GM18870 (cell line): ENCODE measurements at regions not wholly inside any gene's neighbourhood (a gene's known extent, or its start where the extent isn't known, plus 50 kb on each side); places are given as distances from the start of the nearest gene placed in this dataset.
"Not testable (repeated sequence)": the region's sequence is repeated elsewhere in the genome, so short reads cannot be mapped to it uniquely, and the experiment has no call there.

Experiments used
- ATAC-seq: cut with Tn5 transposase; IDR thresholded peaks from one replicate; pipeline ENCODE4 v1.9.1; 2021; ENCODE audit warnings: moderate library complexity; ENCODE audit not compliant: unreplicated experiment

DNA sequence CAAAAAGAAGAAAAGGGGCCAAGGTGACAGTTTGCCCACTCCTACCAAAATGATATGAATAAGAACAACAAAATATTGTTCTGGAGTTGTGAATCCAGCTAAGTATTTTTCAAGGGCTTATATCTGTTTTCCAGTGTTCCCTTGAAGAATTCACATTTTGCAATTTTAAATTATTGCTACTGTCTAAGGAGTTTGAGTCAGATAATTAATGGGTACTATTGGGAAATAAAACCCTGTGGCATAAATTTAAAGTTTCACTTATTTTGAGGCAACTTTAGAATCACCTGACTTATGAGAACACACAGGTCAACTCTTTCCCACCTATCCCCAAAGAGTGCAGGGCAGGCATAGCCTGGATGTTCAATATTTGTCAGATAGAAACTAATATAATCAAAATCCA lies 188.0 kb upstream of the GHR start:
- no peak for ATAC-seq

DNA sequence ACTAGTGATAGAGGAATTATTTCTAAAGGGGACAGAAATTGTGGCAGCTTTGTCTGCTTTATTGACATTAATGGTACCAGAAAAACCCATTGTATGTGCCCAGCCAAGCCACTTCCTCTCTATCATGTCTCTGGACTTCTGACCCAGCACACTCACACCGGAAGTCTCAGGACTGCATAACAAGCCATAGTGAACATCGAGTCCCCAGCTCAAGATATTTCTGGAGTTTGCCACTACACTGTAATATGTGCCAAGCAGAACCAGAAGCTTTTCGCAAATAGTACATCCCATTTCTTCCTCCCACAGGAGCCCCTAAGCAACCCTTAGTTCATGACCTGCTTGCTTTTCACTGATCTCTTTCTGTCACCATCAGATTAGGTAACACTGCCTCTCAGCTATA lies 187.4 kb upstream of the GHR start:
- ATAC-seq = no peak

DNA sequence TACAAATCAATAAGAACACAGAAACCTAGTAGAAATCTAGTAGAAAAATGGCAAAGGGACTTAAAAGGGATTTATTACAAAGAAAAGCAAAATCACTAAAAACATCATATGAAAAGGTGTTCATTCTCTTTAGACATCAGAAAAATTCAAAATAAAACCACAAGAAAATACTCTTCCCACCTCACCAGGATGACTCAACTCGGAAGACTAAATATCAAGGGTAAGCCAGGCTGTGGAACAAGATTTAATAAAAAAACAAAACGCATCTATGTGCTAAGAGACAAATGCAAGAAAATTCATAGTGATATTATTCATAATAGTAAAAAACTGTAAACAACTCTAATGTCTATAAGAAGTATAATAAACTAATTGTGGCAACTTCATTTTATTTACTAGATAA lies 181.6 kb upstream of the GHR start:
- ATAC-seq = no peak

DNA sequence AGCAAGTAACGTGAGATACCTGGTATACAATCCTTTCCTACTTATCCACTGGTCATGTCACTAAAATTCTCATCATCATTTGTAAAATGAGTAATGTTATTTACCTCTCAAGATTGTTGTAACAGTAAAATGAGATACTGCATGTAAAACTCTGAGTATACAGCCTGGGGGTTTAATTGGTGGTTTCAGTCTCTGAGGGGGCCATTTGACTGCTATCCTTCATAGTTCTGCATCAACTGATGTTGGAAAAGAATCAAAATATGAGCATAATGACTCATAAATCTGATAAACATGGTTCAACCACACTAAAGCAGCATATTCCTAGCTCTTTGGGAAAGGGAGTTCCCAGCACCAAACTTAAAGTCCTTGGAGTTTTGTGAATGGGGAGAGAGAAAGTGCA lies 181.0 kb upstream of the GHR start:
- ATAC-seq = no peak

DNA sequence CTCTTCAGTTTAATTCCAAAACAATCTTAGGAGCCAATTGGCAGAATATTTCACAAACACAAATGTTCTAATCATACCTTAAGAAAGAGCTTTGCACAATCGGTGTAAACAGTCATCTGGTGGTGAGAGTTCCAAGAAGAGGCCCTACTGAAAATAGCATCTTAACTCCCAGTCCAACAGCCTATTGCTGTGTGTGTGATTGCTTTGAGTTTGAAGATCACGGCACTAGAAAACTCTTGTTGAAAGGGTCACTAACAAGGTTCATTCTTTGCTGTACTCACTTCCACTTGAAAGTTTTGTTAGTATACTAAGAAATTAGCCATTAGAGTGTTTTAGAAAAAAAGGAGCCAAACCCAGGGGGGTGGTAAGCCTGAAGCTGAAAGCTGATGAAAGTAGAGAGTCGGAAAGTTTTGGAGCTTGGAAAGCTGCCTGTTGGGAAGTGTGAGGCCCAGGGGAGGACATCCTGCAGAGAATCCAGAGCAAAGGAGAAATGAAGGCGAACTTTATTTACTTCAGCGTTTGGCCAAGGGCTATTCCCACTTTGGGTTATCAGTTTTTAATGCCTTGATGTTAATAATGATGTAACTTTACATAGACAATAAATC lies 180.3 kb upstream of the GHR start:
- no peak for ATAC-seq

DNA sequence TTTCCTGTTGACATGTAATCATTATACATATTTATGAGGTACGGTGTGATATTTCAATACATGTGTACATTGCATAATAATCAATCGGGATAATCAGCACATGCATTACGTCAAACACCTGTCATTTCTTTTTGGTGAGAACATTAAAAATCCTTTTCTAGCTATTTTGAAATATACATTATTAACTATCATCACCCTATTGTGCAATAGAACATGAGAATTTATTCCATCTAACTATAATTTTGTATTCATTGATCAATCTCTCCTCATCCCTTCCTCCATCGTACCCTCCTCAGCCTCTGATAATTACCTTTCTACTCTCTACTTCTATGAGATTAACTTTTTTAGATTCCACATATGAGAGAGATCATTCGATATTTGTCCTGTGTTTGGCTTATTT lies 170.9 kb upstream of the GHR start:
- ATAC-seq = no peak

DNA sequence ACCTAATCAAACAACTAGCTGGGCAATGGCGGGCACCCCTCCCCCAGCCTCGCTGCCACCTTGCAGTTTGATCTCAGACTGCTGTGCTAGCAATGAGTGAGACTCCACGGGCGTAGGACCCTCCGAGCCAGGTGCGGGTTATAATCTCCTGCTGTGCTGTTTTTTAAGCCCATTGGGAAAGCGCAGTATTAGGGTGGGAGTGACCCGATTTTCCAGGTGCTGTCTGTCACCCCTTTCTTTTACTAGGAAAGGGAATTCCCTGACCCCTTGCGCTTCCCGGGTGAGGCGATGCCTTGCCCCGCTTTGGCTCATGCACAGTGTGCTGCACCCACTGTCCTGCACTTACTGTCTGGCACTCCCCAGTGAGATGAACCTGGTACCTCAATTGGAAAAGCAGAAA lies 163.3 kb upstream of the GHR start:
- ATAC-seq = not testable (repeated sequence)

DNA sequence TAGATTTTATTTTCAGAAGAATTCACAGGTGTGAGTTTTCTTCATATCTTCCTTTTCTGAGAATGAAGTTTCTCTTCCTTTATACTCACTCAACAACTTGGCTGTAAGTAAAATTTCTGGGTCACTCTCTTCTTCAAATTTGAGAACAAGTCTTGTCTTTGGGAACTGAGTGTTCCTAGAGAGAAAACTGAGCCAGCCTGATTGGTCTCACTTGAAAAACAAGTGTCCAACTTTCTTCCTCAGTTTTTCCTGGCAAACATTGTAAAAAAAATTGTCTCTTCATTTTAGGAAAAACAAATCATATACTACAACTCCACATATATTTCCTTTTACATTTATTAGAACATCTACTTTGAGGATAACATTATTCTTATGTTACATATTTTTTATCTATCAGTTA lies 156.1 kb upstream of the GHR start:
- ATAC-seq = no peak

DNA sequence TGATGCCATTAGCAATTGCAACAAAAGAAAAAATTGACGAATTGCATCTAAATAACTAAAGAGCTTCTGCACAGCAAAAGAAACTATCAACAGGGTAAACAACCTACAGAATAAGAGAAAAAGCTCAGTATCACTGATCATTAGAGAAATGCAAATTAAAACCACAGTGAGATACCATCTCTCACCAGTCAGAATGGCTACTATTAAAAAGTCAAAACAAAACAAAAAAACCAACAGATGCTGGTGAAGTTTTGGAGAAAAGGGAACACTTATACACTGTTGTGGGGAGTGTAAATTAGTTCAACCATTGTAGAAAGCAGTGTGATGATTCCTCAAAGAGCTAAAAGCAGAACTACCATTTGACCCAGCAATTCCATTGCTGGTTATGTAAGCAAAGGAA lies 155.1 kb upstream of the GHR start:
- not testable (repeated sequence) for ATAC-seq

DNA sequence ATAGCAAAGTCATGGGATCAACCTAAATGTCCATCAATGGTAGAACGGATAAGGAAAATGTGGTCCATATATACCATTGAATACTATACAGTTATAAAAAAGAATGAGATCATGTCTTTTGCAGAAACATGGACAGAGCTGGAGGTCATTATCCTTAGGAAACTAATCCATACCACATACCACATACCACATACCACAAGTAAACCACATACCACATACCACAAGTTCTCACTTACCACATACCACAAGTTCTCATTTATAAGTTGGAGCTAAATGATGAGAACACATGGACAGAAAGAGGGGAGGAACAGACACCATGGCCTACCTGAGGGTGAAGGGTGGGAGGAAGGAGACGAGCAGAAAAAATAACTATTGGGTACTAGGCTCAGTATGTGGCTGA lies 154.6 kb upstream of the GHR start:
- ATAC-seq = no peak

DNA sequence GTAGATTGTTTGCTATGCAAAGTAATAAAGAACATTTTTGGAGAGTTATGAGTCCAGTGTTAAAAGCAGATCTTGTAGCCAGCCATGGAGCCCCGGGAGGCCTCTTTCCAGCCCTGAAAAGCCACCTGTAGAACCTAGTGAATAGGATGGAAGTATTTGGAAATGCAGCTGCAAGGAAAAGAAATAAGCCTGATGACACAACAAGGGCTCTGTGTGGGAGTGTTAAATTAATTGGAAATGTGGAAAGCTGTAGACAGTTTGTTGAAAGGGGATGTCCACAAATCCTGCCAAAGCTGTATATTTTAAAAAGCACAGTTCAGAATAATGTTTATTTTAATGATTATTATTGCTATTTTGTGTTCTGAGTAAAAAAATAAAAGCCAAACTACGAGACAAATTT lies 152.5 kb upstream of the GHR start:
- ATAC-seq = no peak

DNA sequence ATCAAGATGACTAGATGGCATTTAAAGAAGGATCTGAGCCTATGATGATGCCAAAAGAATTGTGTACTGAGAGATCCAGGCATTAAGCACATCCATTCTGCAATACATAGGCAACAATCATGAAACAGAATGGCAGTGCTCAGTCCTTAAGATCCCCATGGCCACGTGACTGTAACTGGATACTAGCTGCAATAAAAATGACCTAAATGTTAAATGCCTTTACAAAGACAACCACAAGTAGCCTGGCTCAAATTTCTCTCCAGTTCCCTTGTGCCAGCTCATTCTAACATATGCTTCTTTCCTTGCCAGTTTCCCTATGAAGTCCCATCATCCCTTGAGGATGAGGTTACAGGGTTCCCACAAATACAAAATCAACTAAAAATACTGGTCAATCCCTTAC lies 148.3 kb upstream of the GHR start:
- ATAC-seq = no peak

DNA sequence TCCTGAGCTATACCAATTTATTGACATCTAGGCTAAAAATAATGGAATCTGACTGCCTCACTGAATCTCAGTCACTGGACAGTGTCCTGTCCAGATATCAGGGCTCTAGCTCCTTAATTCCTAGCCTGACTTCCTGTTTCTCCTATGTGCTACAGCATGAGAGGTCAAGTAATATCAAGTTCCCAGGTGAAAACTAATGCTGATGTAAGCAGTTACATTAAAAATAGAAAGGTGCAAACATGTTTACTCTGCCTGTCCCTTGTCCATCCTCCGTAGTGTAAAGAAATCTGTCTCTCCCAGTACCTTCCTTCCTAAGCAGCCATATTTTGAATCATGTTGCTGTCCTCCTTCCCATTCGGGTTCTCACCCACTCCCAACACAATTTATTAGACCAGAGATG lies 145.9 kb upstream of the GHR start:
- no peak for ATAC-seq

DNA sequence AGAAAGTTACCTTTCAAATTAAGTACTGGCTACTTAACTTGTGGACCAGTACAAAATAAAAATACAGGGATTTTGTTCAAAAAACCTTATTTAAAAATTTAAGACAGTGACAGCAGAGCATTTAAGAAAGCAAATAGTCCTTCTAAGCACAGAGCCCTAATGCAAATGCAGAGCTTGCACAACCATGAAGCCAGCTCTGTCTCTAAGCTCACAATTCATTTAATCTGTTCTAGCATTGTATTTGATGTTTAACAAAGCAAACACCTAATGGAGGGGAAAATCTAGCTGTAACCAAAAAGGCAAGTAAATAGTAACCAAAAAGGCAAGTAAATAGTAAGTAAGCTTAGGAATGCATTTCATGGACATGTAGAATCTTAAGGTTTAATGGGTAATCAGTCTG lies 138.7 kb upstream of the GHR start:
- no peak for ATAC-seq

DNA sequence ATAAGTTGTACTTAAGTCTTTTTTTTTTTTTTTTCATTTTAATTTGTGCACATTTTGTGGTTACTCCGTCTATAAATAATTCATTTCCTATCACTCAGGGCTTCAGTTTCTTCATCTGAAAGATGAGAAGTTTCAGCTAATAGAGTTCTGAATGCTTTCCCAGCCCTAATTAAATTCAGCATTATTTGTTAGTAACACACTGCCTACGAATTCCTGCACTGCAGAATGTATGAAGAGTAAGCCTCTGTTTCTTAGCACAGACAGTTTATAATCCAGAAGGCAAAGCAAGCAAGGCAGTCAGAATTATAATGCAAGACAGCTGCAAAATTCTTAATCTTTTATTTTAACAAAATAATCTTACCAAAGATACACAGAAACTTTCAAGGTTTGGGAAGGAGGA lies 138.0 kb upstream of the GHR start:
- ATAC-seq = no peak

DNA sequence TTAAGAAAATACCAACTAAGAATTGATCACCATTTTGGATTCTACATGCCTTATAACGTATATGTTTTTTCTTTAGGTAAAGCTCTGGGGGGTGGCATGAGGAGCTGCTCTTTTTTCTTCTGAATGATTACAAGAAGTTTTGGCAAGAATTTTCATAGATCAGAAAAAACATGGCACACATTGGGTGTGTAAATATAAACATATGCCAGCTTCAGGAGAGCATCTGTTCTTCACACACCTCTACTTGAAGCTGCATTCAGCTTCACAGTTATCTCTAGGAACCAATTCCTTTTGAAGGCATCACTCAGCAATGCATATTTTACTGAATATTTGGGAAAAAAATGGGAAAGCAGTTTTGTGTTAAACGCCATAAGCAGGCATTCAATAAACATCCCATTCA lies 122.7 kb upstream of the GHR start:
- no peak for ATAC-seq

DNA sequence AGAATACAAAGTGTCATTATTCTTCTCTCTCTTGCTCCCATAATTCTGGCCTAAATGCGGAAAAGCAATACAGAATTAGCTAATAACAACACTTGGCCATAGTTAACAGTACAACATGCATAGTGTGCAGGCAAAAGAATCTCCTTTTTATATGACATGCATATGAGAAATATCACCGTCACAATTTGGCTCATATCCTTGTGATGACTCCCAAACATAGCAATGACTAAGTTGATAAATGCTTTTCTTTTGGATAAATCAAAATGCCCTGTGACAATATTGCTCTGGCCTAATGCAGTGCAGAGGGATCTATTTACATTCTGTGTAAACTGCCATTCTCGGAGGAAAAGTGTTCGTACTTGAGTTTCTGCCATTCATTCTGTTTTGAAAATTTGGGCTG lies 121.9 kb upstream of the GHR start:
- ATAC-seq = no peak

DNA sequence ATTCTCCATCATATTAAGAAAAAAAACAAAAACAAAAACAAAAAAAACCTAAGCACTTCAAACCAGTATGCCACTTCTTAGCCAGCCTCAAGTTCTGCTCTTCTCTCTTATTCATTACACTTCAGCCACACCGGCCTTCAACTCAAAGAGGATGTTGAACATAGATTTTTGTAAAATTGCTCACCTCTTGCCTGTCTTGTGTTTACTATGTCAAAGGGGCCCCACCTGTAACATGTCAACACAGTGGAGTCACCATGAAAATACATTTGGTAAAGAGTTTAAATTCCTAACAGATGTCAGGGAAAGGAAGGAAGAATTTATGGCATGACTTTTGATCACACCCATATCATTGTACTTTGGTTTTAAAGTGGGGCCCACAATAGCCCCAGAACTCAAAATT lies 121.1 kb upstream of the GHR start:
- ATAC-seq = no peak

DNA sequence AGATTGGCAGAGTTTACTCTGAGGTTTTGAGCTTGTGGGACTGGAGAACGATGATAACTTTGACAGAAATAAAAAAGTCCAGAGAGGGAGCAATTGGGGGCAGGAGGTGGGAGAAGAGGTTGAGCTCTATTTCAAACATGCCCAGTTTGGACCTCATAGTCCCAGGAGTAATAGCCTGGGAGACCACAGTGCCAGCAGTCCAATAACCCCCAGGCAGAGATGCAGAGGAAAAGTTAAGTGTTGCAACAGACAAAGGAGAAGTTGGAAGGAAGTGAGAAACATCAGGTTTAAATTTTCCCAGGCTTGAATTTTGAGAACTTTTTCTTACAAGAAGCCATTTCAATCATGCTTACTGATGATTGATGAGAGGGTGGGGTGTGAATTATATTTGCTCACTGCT lies 117.0 kb upstream of the GHR start:
- no peak for ATAC-seq

DNA sequence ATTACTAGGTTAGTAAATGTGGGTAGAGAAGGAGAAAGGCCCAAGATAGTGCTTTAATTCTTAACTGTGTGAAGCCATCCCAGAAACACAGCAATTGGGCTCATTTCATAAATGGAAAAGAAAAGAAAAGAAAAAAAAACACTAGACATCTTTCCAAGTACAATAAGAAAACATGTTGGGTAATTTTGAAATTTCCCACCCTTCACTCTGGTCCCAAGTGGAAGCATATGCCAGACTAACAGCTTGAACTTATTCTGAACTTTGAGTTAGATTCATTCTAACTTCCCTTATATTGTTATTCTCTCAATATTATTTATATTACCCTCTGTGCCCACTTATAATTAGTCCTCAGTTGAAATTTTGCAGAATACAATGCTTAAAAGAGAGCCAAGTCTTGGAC lies 113.4 kb upstream of the GHR start:
- no peak for ATAC-seq

DNA sequence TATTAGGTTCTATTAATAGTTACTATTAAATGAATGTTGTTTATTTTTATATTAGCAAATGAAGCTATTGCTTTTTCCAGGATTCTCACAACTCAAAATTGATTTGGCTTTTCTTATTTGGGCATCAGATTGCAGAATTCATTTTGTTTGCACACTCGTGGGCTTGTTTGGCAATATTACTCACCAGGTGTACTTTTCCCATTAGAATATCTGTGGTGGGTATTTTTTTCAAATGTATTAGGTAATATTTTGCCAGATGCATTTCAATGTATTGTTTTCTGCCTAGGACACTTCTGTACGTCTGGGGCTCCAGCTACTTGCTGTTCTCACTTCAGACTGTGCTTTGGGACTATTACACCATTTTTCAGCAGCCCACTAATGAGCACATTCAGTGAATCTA lies 108.0 kb upstream of the GHR start:
- no peak for ATAC-seq

DNA sequence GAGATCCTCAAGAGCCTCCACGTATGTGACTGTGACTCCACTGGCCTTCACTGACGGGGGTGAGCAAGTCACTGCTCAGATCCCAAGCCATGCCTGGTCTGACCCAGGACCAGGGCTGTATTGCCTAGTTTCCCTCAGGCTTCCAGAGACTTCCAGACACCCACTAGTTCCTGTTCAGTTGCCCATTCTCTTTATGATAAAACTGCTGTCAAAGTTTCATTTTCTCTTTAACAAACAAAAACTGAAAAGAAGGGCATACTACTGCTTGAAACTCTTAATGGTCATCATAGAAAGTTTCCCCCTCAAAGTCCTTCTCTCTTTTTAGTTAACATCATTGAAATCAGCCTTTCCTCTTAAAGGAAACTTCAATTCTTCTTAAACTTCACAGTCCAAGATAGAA lies 105.7 kb upstream of the GHR start:
- ATAC-seq = no peak

DNA sequence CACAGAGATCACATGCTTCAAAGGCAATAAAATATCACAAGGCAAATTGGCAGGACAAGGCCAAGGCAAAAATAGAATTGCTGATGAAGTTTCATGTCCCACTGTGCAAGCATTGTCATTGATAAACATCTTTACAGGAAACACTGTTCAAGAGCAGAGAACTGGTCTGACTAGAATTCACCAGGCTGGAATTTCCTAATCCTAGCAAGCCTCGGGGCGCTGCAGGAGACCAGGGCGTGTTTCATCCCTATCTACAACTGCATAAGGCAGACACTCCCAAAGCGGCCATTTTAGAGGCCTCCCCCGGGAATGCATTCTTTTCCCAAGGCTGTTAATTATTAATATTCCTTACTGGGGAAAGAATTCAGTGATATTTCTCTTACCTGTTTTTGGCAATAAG lies 103.7 kb upstream of the GHR start:
- ATAC-seq = not testable (repeated sequence)

DNA sequence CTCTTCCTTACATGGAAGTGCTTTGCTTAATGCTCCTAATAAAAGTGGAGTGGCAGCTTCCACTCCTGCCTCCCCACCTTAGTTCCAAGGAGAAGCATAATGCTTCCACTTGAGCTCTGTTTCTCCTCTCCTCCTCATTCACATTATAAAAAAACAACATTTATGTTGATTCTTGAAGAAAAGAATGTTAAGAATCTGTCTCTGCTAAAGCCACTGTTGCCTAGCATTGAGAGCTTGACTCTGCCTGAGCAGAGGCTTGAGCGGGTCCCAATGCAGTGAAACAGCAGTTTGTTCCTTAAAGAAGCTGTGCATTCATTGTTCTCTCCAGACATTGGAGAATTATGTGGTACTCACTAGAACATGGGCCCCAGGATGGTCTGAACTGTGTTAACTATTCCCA lies 101.5 kb upstream of the GHR start:
- ATAC-seq = no peak
